ENCODE measurements at regions not wholly inside any gene's neighbourhood (a gene's known extent, or its start where the extent isn't known, plus 50 kb on each side); places are given as distances from the start of the nearest gene placed in this dataset.

GRCh38 chr12:92606956-92607355 is 95.8 kb upstream of the PLEKHG7 start:
- H3K36me3 Mint-ChIP-seq (ENCODE audit: low read depth, unreplicated experiment) = peaks cover 2% of the 10 kb centered on the region
- no peak overlapping the region for H3K4me3 Mint-ChIP-seq (ENCODE audit: unreplicated experiment)
- H3K27ac Mint-ChIP-seq (ENCODE audit: unreplicated experiment) = no peak overlapping the region
- no peak for DNase-seq (ENCODE audit: low spot score)
- H3K4me1 Mint-ChIP-seq (ENCODE audit: unreplicated experiment) = no peaks in the 10 kb centered on the region
- H3K9me3 Mint-ChIP-seq (ENCODE audit: unreplicated experiment) = no peaks in the 10 kb centered on the region
- TF ChIP-seq CTCF (IDR thresholded peaks at IDR 0.05; ENCODE audit: unreplicated experiment) = no peak
- H3K27me3 Mint-ChIP-seq (ENCODE audit: unreplicated experiment) = no peaks in the 10 kb centered on the region

GRCh38 chr12:92605621-92606170 is 97.1 kb upstream of the PLEKHG7 start:
- Mint-ChIP-seq H3K27me3 (ENCODE audit: unreplicated experiment) (peaks cover 1% of the 10 kb centered on the region), H3K4me3 (ENCODE audit: unreplicated experiment) (no peak overlapping the region)

GRCh38 chr12:92604786-92605185 is 98.0 kb upstream of the PLEKHG7 start:
- H3K27ac Mint-ChIP-seq (ENCODE audit: unreplicated experiment) = no peak overlapping the region
- H3K27me3 Mint-ChIP-seq (ENCODE audit: unreplicated experiment) = peaks cover 1% of the 10 kb centered on the region
- no peak overlapping the region for H3K4me3 Mint-ChIP-seq (ENCODE audit: unreplicated experiment)

More at GRCh38 chr12:92605621-92606170, 97.1 kb upstream of the PLEKHG7 start:
- no peak overlapping the region for H3K27ac Mint-ChIP-seq (ENCODE audit: unreplicated experiment)
- no peak for TF ChIP-seq CTCF (IDR thresholded peaks at IDR 0.05; ENCODE audit: unreplicated experiment)
- no peak for DNase-seq (ENCODE audit: low spot score)
- peaks cover 3% of the 10 kb centered on the region for H3K9me3 Mint-ChIP-seq (ENCODE audit: unreplicated experiment)
- no peaks in the 10 kb centered on the region for H3K4me1 Mint-ChIP-seq (ENCODE audit: unreplicated experiment)
- H3K36me3 Mint-ChIP-seq (ENCODE audit: low read depth, unreplicated experiment) = peaks cover 8% of the 10 kb centered on the region

GRCh38 chr12:92603741-92604432 is 98.9 kb upstream of the PLEKHG7 start:
- Mint-ChIP-seq H3K9me3 (ENCODE audit: unreplicated experiment) (peaks cover 12% of the 10 kb centered on the region), H3K36me3 (ENCODE audit: low read depth, unreplicated experiment) (peaks cover 19% of the 10 kb centered on the region), H3K27me3 (ENCODE audit: unreplicated experiment) (peaks cover 1% of the 10 kb centered on the region), H3K27ac (ENCODE audit: unreplicated experiment) (no peak overlapping the region), H3K4me3 (ENCODE audit: unreplicated experiment) (no peak overlapping the region), H3K4me1 (ENCODE audit: unreplicated experiment) (no peaks in the 10 kb centered on the region)
- TF ChIP-seq CTCF (IDR thresholded peaks at IDR 0.05; ENCODE audit: unreplicated experiment) = no peak
- DNase-seq (ENCODE audit: low spot score) = no peak

More at GRCh38 chr12:92604786-92605185, 98.0 kb upstream of the PLEKHG7 start:
- H3K9me3 Mint-ChIP-seq (ENCODE audit: unreplicated experiment) = peaks cover 4% of the 10 kb centered on the region
- no peak for DNase-seq (ENCODE audit: low spot score)
- H3K36me3 Mint-ChIP-seq (ENCODE audit: low read depth, unreplicated experiment) = peaks cover 11% of the 10 kb centered on the region
- H3K4me1 Mint-ChIP-seq (ENCODE audit: unreplicated experiment) = no peaks in the 10 kb centered on the region
- no peak for TF ChIP-seq CTCF (IDR thresholded peaks at IDR 0.05; ENCODE audit: unreplicated experiment)

- TF ChIP-seq CTCF (IDR thresholded peaks at IDR 0.05; ENCODE audit: unreplicated experiment) = no peak
- peaks cover 1% of the 10 kb centered on the region for H3K27me3 Mint-ChIP-seq (ENCODE audit: unreplicated experiment)
- H3K36me3 Mint-ChIP-seq (ENCODE audit: low read depth, unreplicated experiment) = peaks cover 19% of the 10 kb centered on the region
- no peak overlapping the region for H3K27ac Mint-ChIP-seq (ENCODE audit: unreplicated experiment)
- DNase-seq (ENCODE audit: low spot score) = no peak
- H3K4me1 Mint-ChIP-seq (ENCODE audit: unreplicated experiment) = no peaks in the 10 kb centered on the region
- H3K9me3 Mint-ChIP-seq (ENCODE audit: unreplicated experiment) = peaks cover 12% of the 10 kb centered on the region
- H3K4me3 Mint-ChIP-seq (ENCODE audit: unreplicated experiment) = no peak overlapping the region
Observed at GRCh38 chr12:92602930-92603623, 99.7 kb upstream of the PLEKHG7 start.
